Keratinocyte (primary cell): ENCODE measurements at regions not wholly inside any gene's neighbourhood (a gene's known extent, or its start where the extent isn't known, plus 50 kb on each side); places are given as distances from the start of the nearest gene placed in this dataset.

Experiments used
- DNase-seq: peaks from one replicate; pipeline ENCODE4 v3.0.0-alpha.2; 2011; ENCODE audit warnings: low read depth, missing footprints, low spot score
- FAIRE-seq: peaks from 2 replicates; lab custom pipeline; 2011; peaks lifted over from hg19 to GRCh38; lab: Jason Lieb, UNC
- H2AFZ ChIP-seq: 2 replicates; pipeline ENCODE4 v1.6.0; 2012; ENCODE audit warnings: low read length, control low read depth, inconsistent platforms; ENCODE audit not compliant: control insufficient read depth
- H3K27ac ChIP-seq: 2 replicates; pipeline ENCODE4 v1.5.1; 2011; ENCODE audit warnings: low read length; ENCODE audit not compliant: control insufficient read depth, insufficient read depth
- H3K27me3 ChIP-seq: 3 replicates; pipeline ENCODE4 v1.6.0; 2011; ENCODE audit warnings: low read length; ENCODE audit not compliant: control insufficient read depth, insufficient read depth; ENCODE audit errors: extremely low read depth
- H3K36me3 ChIP-seq, 2 experiments: 2 replicates in 1 of 2; 3 replicates in 1 of 2; pipeline ENCODE4 v1.5.1; 2011; ENCODE audit warnings: low read length in 2 of 2, mild to moderate bottlenecking in 1 of 2; ENCODE audit not compliant: control insufficient read depth in 2 of 2, insufficient read depth in 2 of 2; ENCODE audit errors: extremely low read depth in 1 of 2
- H3K4me1 ChIP-seq: 3 replicates; pipeline ENCODE4 v1.5.1; 2011; ENCODE audit warnings: low read length; ENCODE audit not compliant: control insufficient read depth, insufficient read depth; ENCODE audit errors: extremely low read depth
- H3K4me2 ChIP-seq: 3 replicates; pipeline ENCODE4 v1.6.0; 2011; ENCODE audit warnings: low read depth, low read length; ENCODE audit not compliant: control insufficient read depth, insufficient read depth; ENCODE audit errors: extremely low read depth
- H3K4me3 ChIP-seq, 3 experiments: fragments of 200-600 bp in 1 of 3; sonication (generic) in 1 of 3; 2 replicates in 2 of 3; 3 replicates in 1 of 3; pipeline ENCODE4 v1.5.1; 2011 to 2016; ENCODE audit warnings: low read length in 3 of 3, mild to moderate bottlenecking in 3 of 3, control low read depth in 2 of 3, inconsistent platforms in 1 of 3, low read depth in 1 of 3, mixed read lengths in 1 of 3, mixed run types in 1 of 3, moderate library complexity in 1 of 3; ENCODE audit not compliant: control insufficient read depth in 2 of 3, insufficient read depth in 2 of 3; ENCODE audit errors: extremely low read depth in 1 of 3
- H3K79me2 ChIP-seq: 2 replicates; pipeline ENCODE4 v1.6.0; 2012; ENCODE audit warnings: low read length; ENCODE audit not compliant: control insufficient read depth, insufficient read depth
- H3K9ac ChIP-seq: 3 replicates; pipeline ENCODE4 v1.6.0; 2011; ENCODE audit warnings: low read length; ENCODE audit not compliant: control insufficient read depth, insufficient read depth; ENCODE audit errors: extremely low read depth
- H3K9me1 ChIP-seq: 3 replicates; pipeline ENCODE4 v1.6.0; 2011; ENCODE audit warnings: low read length; ENCODE audit not compliant: control insufficient read depth, insufficient read depth; ENCODE audit errors: extremely low read depth
- H3K9me3 ChIP-seq: 2 replicates; pipeline ENCODE4 v1.5.1; 2012; ENCODE audit warnings: low read depth, low read length; ENCODE audit not compliant: control insufficient read depth
- H4K20me1 ChIP-seq: 3 replicates; pipeline ENCODE4 v1.6.0; 2011; ENCODE audit warnings: low read length; ENCODE audit not compliant: control insufficient read depth, insufficient read depth; ENCODE audit errors: extremely low read depth
- EZH2 ChIP-seq: IDR thresholded peaks from one replicate; pipeline ENCODE4 v1.6.1; 2012; ENCODE audit warnings: inconsistent platforms, mild to moderate bottlenecking, low read length, moderate library complexity
- dilution Hi-C: fragments of 300-500 bp; cut with MboI; formaldehyde crosslinking; loops from one replicate; pipeline ENCODE4 v1.7.0; 2020; ENCODE audit warnings: low sequenced_read_pairs; ENCODE audit not compliant: extremely low pct_ligation_motif_present
- TF ChIP-seq, protein P1 (sequence below), 3 experiments: IDR thresholded peaks in 1 of 3; conservative IDR thresholded peaks in 1 of 3; optimal IDR thresholded peaks in 1 of 3; 2 replicates in 2 of 3; 3 replicates in 1 of 3; pipeline versions ENCODE3 to v1.5.1; 2011; ENCODE audit warnings: low read length in 3 of 3, mild to moderate bottlenecking in 3 of 3, moderate library complexity in 2 of 3, control low read depth in 1 of 3, inconsistent platforms in 1 of 3; ENCODE audit not compliant: insufficient read depth in 2 of 3; ENCODE audit errors: extremely low read depth in 1 of 3

DNA sequence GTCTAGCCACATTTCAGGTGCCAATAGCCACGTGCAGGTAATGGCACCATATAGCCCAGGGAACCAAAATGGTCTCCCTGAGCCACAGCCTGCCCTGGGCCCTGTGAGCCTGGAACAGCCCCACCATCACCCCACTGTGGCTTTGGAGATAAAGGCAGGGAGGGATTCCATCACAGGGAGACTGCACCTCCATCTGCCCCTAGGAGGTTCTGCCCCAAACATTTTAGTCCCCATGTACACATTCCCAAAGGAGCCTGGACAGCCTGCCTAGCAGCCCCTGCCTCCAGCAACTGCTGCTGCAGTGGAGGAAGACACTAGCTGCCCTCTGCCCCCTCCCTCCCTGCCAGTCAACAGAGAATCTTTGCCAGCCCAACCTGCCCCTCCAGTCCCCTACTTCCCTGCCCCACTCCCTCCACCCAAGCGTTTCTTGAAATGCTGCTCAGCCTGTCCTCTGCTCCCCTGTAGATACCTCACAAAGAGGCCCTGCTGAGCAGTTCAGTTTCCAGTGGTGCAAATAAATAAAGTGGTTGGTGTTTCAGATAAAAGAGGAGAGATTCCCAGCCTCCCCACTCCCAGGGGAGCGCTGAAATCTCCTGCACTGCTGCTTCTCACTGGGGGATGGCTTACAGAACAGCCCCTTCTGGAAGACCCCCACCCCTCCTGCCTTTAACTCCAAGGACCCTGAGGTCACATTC, 921.8 kb downstream of the UQCRFS1 start:
- Histone ChIP-seq H3K4me1 (no peaks in the 10 kb centered on the region), H3K27ac (no peak overlapping the region), H3K9me3 (peaks cover 7% of the 10 kb centered on the region), H3K9ac (no peak overlapping the region), H2AFZ (no peak overlapping the region), H3K79me2 (no peaks in the 10 kb centered on the region), H3K36me3 (no peaks in the 10 kb centered on the region), H4K20me1 (no peaks in the 10 kb centered on the region), H3K4me2 (no peak overlapping the region), H3K4me3 (no peak overlapping the region), H3K27me3 (no peaks in the 10 kb centered on the region), H3K9me1 (no peaks in the 10 kb centered on the region)
- no peak for TF ChIP-seq EZH2
- TF ChIP-seq, protein P1, sequence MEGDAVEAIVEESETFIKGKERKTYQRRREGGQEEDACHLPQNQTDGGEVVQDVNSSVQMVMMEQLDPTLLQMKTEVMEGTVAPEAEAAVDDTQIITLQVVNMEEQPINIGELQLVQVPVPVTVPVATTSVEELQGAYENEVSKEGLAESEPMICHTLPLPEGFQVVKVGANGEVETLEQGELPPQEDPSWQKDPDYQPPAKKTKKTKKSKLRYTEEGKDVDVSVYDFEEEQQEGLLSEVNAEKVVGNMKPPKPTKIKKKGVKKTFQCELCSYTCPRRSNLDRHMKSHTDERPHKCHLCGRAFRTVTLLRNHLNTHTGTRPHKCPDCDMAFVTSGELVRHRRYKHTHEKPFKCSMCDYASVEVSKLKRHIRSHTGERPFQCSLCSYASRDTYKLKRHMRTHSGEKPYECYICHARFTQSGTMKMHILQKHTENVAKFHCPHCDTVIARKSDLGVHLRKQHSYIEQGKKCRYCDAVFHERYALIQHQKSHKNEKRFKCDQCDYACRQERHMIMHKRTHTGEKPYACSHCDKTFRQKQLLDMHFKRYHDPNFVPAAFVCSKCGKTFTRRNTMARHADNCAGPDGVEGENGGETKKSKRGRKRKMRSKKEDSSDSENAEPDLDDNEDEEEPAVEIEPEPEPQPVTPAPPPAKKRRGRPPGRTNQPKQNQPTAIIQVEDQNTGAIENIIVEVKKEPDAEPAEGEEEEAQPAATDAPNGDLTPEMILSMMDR (optimal IDR thresholded peaks at IDR 0.05 in 1 of 3, IDR thresholded peaks at IDR 0.05 in 1 of 3, conservative IDR thresholded peaks at IDR 0.05 in 1 of 3; ENCODE audit: extremely low read depth in 1 of 3, insufficient read depth in 2 of 3, low read length in 3 of 3), result no peak
- dilution Hi-C loops, result no loop called here
- FAIRE-seq (no peak), DNase-seq (no peak)

GRCh38 chr19:28289295-28290063, 923.5 kb downstream of the UQCRFS1 start:
- no peak for FAIRE-seq

More at GRCh38 chr19:28289295-28290063, 923.5 kb downstream of the UQCRFS1 start:
- Histone ChIP-seq H3K9me3 (peaks cover 7% of the 10 kb centered on the region), H3K27me3 (no peaks in the 10 kb centered on the region), H3K79me2 (no peaks in the 10 kb centered on the region), H4K20me1 (no peaks in the 10 kb centered on the region), H3K9me1 (no peaks in the 10 kb centered on the region), H3K27ac (no peak overlapping the region), H3K4me2 (no peak overlapping the region), H3K9ac (no peak overlapping the region), H3K4me1 (no peaks in the 10 kb centered on the region), H2AFZ (no peak overlapping the region), H3K36me3 (no peaks in the 10 kb centered on the region), H3K4me3 (no peak overlapping the region)
- TF ChIP-seq, protein P1 (optimal IDR thresholded peaks at IDR 0.05 in 1 of 3, IDR thresholded peaks at IDR 0.05 in 1 of 3, conservative IDR thresholded peaks at IDR 0.05 in 1 of 3; ENCODE audit: extremely low read depth in 1 of 3, insufficient read depth in 2 of 3, low read length in 3 of 3), result no peak
- TF ChIP-seq EZH2, result no peak
- no peak for DNase-seq
- dilution Hi-C loops, result no loop called here
